ENCODE measurements at regions not wholly inside any gene's neighbourhood (a gene's known extent, or its start where the extent isn't known, plus 50 kb on each side); places are given as distances from the start of the nearest gene placed in this dataset.

GRCh38 chr15:96020133-96020532 lies 310.4 kb upstream of the NR2F2 start:
- Histone ChIP-seq H3K27me3 (ENCODE audit: insufficient read depth, low read length, poor library complexity) (no peaks in the 10 kb centered on the region), H3K4me1 (ENCODE audit: insufficient read depth, low read length) (no peaks in the 10 kb centered on the region), H3K9ac (ENCODE audit: low read depth, low read length) (no peak overlapping the region), H3K36me3 (ENCODE audit: insufficient read depth, low read length) (no peaks in the 10 kb centered on the region), H2AFZ (ENCODE audit: low read depth, low read length) (no peak overlapping the region), H3K9me3 (ENCODE audit: insufficient read depth, low read length, severe bottlenecking) (no peaks in the 10 kb centered on the region), H3K27ac (ENCODE audit: low read length) (no peak overlapping the region), H3K79me2 (ENCODE audit: insufficient read depth, low read length) (no peaks in the 10 kb centered on the region), H4K20me1 (ENCODE audit: insufficient read depth, low read length) (no peaks in the 10 kb centered on the region), H3K4me2 (ENCODE audit: insufficient read depth, low read length) (no peak overlapping the region), H3K4me3 (ENCODE audit: low read depth in 1 of 2, low read length in 2 of 2) (no peak overlapping the region)
- DNase-seq, result no peak
- ATAC-seq (ENCODE audit: insufficient read depth, low read depth), result no peak
- TF ChIP-seq EZH2 (IDR thresholded peaks at IDR 0.05; ENCODE audit: borderline replicate concordance, low read depth, low read length, severe bottlenecking) (no peak), CTCF (IDR thresholded peaks at IDR 0.05; ENCODE audit: borderline replicate concordance, extremely low read depth, low read length, poor library complexity, severe bottlenecking) (no peak)

GRCh38 chr15:96020797-96021196 lies 309.7 kb upstream of the NR2F2 start:
- H4K20me1 ChIP-seq (ENCODE audit: insufficient read depth, low read length), result no peaks in the 10 kb centered on the region
- H3K27me3 ChIP-seq (ENCODE audit: insufficient read depth, low read length, poor library complexity), result no peaks in the 10 kb centered on the region
- H2AFZ ChIP-seq (ENCODE audit: low read depth, low read length), result no peak overlapping the region
- no peak overlapping the region for H3K4me2 ChIP-seq (ENCODE audit: insufficient read depth, low read length)
- no peaks in the 10 kb centered on the region for H3K4me1 ChIP-seq (ENCODE audit: insufficient read depth, low read length)
- no peak for ATAC-seq (ENCODE audit: insufficient read depth, low read depth)
- H3K4me3 ChIP-seq (ENCODE audit: low read depth in 1 of 2, low read length in 2 of 2), result no peak overlapping the region
- H3K9me3 ChIP-seq (ENCODE audit: insufficient read depth, low read length, severe bottlenecking), result no peaks in the 10 kb centered on the region
- no peak overlapping the region for H3K27ac ChIP-seq (ENCODE audit: low read length)
- no peaks in the 10 kb centered on the region for H3K79me2 ChIP-seq (ENCODE audit: insufficient read depth, low read length)
- no peak for DNase-seq
- H3K36me3 ChIP-seq (ENCODE audit: insufficient read depth, low read length), result no peaks in the 10 kb centered on the region
- no peak overlapping the region for H3K9ac ChIP-seq (ENCODE audit: low read depth, low read length)
- no peak for TF ChIP-seq EZH2 (IDR thresholded peaks at IDR 0.05; ENCODE audit: borderline replicate concordance, low read depth, low read length, severe bottlenecking)
- TF ChIP-seq CTCF (IDR thresholded peaks at IDR 0.05; ENCODE audit: borderline replicate concordance, extremely low read depth, low read length, poor library complexity, severe bottlenecking), result no peak

GRCh38 chr15:96023081-96023480 lies 307.4 kb upstream of the NR2F2 start:
- no peaks in the 10 kb centered on the region for H3K79me2 ChIP-seq (ENCODE audit: insufficient read depth, low read length)
- H2AFZ ChIP-seq (ENCODE audit: low read depth, low read length), result no peak overlapping the region
- H3K4me2 ChIP-seq (ENCODE audit: insufficient read depth, low read length), result no peak overlapping the region
- no peaks in the 10 kb centered on the region for H3K4me1 ChIP-seq (ENCODE audit: insufficient read depth, low read length)
- ATAC-seq (ENCODE audit: insufficient read depth, low read depth), result no peak
- no peaks in the 10 kb centered on the region for H3K9me3 ChIP-seq (ENCODE audit: insufficient read depth, low read length, severe bottlenecking)
- H4K20me1 ChIP-seq (ENCODE audit: insufficient read depth, low read length), result no peaks in the 10 kb centered on the region
- H3K36me3 ChIP-seq (ENCODE audit: insufficient read depth, low read length), result no peaks in the 10 kb centered on the region
- no peak overlapping the region for H3K4me3 ChIP-seq (ENCODE audit: low read depth in 1 of 2, low read length in 2 of 2)
- DNase-seq, result no peak
- H3K9ac ChIP-seq (ENCODE audit: low read depth, low read length), result no peak overlapping the region
- no peak overlapping the region for H3K27ac ChIP-seq (ENCODE audit: low read length)
- no peak for TF ChIP-seq EZH2 (IDR thresholded peaks at IDR 0.05; ENCODE audit: borderline replicate concordance, low read depth, low read length, severe bottlenecking)
- TF ChIP-seq CTCF (IDR thresholded peaks at IDR 0.05; ENCODE audit: borderline replicate concordance, extremely low read depth, low read length, poor library complexity, severe bottlenecking), result no peak
- H3K27me3 ChIP-seq (ENCODE audit: insufficient read depth, low read length, poor library complexity), result no peaks in the 10 kb centered on the region

GRCh38 chr15:96027501-96027900 lies 303.0 kb upstream of the NR2F2 start:
- no peak for TF ChIP-seq CTCF (IDR thresholded peaks at IDR 0.05; ENCODE audit: borderline replicate concordance, extremely low read depth, low read length, poor library complexity, severe bottlenecking)
- TF ChIP-seq EZH2 (IDR thresholded peaks at IDR 0.05; ENCODE audit: borderline replicate concordance, low read depth, low read length, severe bottlenecking), result no peak
- Histone ChIP-seq H3K27me3 (ENCODE audit: insufficient read depth, low read length, poor library complexity) (no peaks in the 10 kb centered on the region), H4K20me1 (ENCODE audit: insufficient read depth, low read length) (no peaks in the 10 kb centered on the region), H3K9ac (ENCODE audit: low read depth, low read length) (no peak overlapping the region), H3K4me1 (ENCODE audit: insufficient read depth, low read length) (no peaks in the 10 kb centered on the region), H3K4me3 (ENCODE audit: low read depth in 1 of 2, low read length in 2 of 2) (no peak overlapping the region), H2AFZ (ENCODE audit: low read depth, low read length) (no peak overlapping the region), H3K9me3 (ENCODE audit: insufficient read depth, low read length, severe bottlenecking) (no peaks in the 10 kb centered on the region), H3K79me2 (ENCODE audit: insufficient read depth, low read length) (no peaks in the 10 kb centered on the region), H3K4me2 (ENCODE audit: insufficient read depth, low read length) (no peak overlapping the region), H3K36me3 (ENCODE audit: insufficient read depth, low read length) (no peaks in the 10 kb centered on the region), H3K27ac (ENCODE audit: low read length) (no peak overlapping the region)
- DNase-seq, result no peak
- ATAC-seq (ENCODE audit: insufficient read depth, low read depth), result no peak
